Neural progenitor cell (in vitro differentiated cells): ENCODE measurements at regions not wholly inside any gene's neighbourhood (a gene's known extent, or its start where the extent isn't known, plus 50 kb on each side); places are given as distances from the start of the nearest gene placed in this dataset.

Source experiments
- EZH2phosphoT487 ChIP-seq: fragments of 200-600 bp; sonication (generic); IDR thresholded peaks from 2 replicates; pipeline ENCODE4 v1.6.1; 2017; ENCODE audit warnings: antibody characterized with exemption
- TF ChIP-seq, protein P1 (sequence below): fragments of 200-600 bp; sonication (generic); IDR thresholded peaks from 2 replicates; pipeline ENCODE4 v1.5.1; 2017; ENCODE audit warnings: antibody characterized with exemption, mild to moderate bottlenecking

GRCh38 chr15:96067677-96068076 is 262.8 kb upstream of the NR2F2 start:
- TF ChIP-seq, protein P1, sequence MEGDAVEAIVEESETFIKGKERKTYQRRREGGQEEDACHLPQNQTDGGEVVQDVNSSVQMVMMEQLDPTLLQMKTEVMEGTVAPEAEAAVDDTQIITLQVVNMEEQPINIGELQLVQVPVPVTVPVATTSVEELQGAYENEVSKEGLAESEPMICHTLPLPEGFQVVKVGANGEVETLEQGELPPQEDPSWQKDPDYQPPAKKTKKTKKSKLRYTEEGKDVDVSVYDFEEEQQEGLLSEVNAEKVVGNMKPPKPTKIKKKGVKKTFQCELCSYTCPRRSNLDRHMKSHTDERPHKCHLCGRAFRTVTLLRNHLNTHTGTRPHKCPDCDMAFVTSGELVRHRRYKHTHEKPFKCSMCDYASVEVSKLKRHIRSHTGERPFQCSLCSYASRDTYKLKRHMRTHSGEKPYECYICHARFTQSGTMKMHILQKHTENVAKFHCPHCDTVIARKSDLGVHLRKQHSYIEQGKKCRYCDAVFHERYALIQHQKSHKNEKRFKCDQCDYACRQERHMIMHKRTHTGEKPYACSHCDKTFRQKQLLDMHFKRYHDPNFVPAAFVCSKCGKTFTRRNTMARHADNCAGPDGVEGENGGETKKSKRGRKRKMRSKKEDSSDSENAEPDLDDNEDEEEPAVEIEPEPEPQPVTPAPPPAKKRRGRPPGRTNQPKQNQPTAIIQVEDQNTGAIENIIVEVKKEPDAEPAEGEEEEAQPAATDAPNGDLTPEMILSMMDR = no peak
- TF ChIP-seq EZH2phosphoT487 = no peak
